ENCODE measurements at regions not wholly inside any gene's neighbourhood (a gene's known extent, or its start where the extent isn't known, plus 50 kb on each side); places are given as distances from the start of the nearest gene placed in this dataset.

DNA sequence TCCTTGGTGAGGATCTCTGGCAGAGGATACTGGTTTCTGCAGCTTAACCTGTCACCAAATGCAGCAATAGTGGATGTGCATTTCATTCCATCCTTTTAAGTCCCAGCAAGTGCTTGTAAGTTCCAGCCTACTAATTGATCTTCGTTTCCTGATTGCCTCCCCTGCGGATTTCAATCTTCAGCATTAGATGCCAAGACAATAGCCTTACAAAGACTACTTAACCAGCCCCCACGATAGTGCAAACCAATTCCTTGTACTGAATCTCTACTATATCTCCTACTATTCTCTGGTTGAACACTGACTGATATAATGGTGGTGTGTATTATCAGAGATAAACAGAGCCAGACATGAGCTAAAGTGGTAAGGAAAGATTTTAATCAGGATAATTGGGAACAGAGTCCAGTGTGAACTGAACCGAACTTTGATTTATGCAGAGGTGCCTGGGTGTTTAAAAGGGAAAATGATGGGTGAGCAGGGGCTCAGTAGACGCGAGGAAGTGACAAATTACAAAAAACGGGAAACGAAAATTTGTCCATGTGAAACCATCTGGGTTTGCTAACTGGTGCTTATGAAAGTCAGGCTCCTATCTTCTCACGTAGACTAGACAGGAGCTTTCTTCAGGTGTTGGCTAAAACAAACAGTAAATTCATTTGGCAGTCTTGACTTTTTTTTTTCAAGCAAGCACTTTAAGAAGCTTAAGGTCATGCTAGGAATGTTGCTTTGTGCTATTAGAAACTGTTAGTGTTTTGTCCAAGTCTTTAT lies 106.9 kb upstream of the ST8SIA4 start:
- TF ChIP-seq POLR2A (IDR thresholded peaks at IDR 0.05): no peak
- TF ChIP-seq, protein P1, sequence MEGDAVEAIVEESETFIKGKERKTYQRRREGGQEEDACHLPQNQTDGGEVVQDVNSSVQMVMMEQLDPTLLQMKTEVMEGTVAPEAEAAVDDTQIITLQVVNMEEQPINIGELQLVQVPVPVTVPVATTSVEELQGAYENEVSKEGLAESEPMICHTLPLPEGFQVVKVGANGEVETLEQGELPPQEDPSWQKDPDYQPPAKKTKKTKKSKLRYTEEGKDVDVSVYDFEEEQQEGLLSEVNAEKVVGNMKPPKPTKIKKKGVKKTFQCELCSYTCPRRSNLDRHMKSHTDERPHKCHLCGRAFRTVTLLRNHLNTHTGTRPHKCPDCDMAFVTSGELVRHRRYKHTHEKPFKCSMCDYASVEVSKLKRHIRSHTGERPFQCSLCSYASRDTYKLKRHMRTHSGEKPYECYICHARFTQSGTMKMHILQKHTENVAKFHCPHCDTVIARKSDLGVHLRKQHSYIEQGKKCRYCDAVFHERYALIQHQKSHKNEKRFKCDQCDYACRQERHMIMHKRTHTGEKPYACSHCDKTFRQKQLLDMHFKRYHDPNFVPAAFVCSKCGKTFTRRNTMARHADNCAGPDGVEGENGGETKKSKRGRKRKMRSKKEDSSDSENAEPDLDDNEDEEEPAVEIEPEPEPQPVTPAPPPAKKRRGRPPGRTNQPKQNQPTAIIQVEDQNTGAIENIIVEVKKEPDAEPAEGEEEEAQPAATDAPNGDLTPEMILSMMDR (IDR thresholded peaks at IDR 0.05): no peak

All from uterus (tissue), 2 donors.